ENCODE measurements at regions not wholly inside any gene's neighbourhood (a gene's known extent, or its start where the extent isn't known, plus 50 kb on each side); places are given as distances from the start of the nearest gene placed in this dataset.
"Not testable (repeated sequence)": the region's sequence is repeated elsewhere in the genome, so short reads cannot be mapped to it uniquely, and the experiment has no call there.

- H3K4me1 ChIP-seq (ENCODE audit: control insufficient read depth, insufficient read depth, low read length); H3K27me3 ChIP-seq (ENCODE audit: control insufficient read depth, insufficient read depth, low read length); H3K36me3 ChIP-seq (ENCODE audit: control insufficient read depth, insufficient read depth, low read length): not testable (repeated sequence)
These were observed 224.5 kb upstream of the PLGLB1 start for GRCh38 chr2:87246066-87246717.

GRCh38 chr2:87252046-87252445, 230.4 kb upstream of the PLGLB1 start:
- H3K9me3 ChIP-seq (ENCODE audit: control insufficient read depth, insufficient read depth, low read length); H3K4me3 ChIP-seq (ENCODE audit: low read depth, low read length); H3K27me3 ChIP-seq (ENCODE audit: control insufficient read depth, insufficient read depth, low read length); H3K4me1 ChIP-seq (ENCODE audit: control insufficient read depth, insufficient read depth, low read length); H3K36me3 ChIP-seq (ENCODE audit: control insufficient read depth, insufficient read depth, low read length); H3K9ac ChIP-seq (ENCODE audit: low read depth, low read length): not testable (repeated sequence)

More at GRCh38 chr2:87246066-87246717, 224.5 kb upstream of the PLGLB1 start:
- H3K9ac ChIP-seq (ENCODE audit: low read depth, low read length); H3K9me3 ChIP-seq (ENCODE audit: control insufficient read depth, insufficient read depth, low read length); H3K4me3 ChIP-seq (ENCODE audit: low read depth, low read length): not testable (repeated sequence)

GRCh38 chr2:87254562-87254961, 232.9 kb upstream of the PLGLB1 start:
- not testable (repeated sequence) for H3K27me3 ChIP-seq (ENCODE audit: control insufficient read depth, insufficient read depth, low read length); H3K4me1 ChIP-seq (ENCODE audit: control insufficient read depth, insufficient read depth, low read length); H3K9ac ChIP-seq (ENCODE audit: low read depth, low read length); H3K9me3 ChIP-seq (ENCODE audit: control insufficient read depth, insufficient read depth, low read length); H3K36me3 ChIP-seq (ENCODE audit: control insufficient read depth, insufficient read depth, low read length); H3K4me3 ChIP-seq (ENCODE audit: low read depth, low read length)

GRCh38 chr2:87255410-87255809, 233.8 kb upstream of the PLGLB1 start:
- not testable (repeated sequence) for H3K4me1 ChIP-seq (ENCODE audit: control insufficient read depth, insufficient read depth, low read length); H3K9ac ChIP-seq (ENCODE audit: low read depth, low read length); H3K9me3 ChIP-seq (ENCODE audit: control insufficient read depth, insufficient read depth, low read length); H3K4me3 ChIP-seq (ENCODE audit: low read depth, low read length); H3K27me3 ChIP-seq (ENCODE audit: control insufficient read depth, insufficient read depth, low read length); H3K36me3 ChIP-seq (ENCODE audit: control insufficient read depth, insufficient read depth, low read length)

- H3K9ac ChIP-seq (ENCODE audit: low read depth, low read length); H3K36me3 ChIP-seq (ENCODE audit: control insufficient read depth, insufficient read depth, low read length); H3K9me3 ChIP-seq (ENCODE audit: control insufficient read depth, insufficient read depth, low read length); H3K4me1 ChIP-seq (ENCODE audit: control insufficient read depth, insufficient read depth, low read length); H3K27me3 ChIP-seq (ENCODE audit: control insufficient read depth, insufficient read depth, low read length); H3K4me3 ChIP-seq (ENCODE audit: low read depth, low read length): not testable (repeated sequence)
These were observed 237.2 kb upstream of the PLGLB1 start for GRCh38 chr2:87258887-87259286.

GRCh38 chr2:87262184-87262702, 240.6 kb upstream of the PLGLB1 start:
- not testable (repeated sequence) for H3K36me3 ChIP-seq (ENCODE audit: control insufficient read depth, insufficient read depth, low read length); H3K27me3 ChIP-seq (ENCODE audit: control insufficient read depth, insufficient read depth, low read length); H3K4me3 ChIP-seq (ENCODE audit: low read depth, low read length); H3K9me3 ChIP-seq (ENCODE audit: control insufficient read depth, insufficient read depth, low read length); H3K4me1 ChIP-seq (ENCODE audit: control insufficient read depth, insufficient read depth, low read length); H3K9ac ChIP-seq (ENCODE audit: low read depth, low read length)

GRCh38 chr2:87263868-87264518, 242.3 kb upstream of the PLGLB1 start:
- H3K9ac ChIP-seq (ENCODE audit: low read depth, low read length); H3K36me3 ChIP-seq (ENCODE audit: control insufficient read depth, insufficient read depth, low read length); H3K27me3 ChIP-seq (ENCODE audit: control insufficient read depth, insufficient read depth, low read length); H3K9me3 ChIP-seq (ENCODE audit: control insufficient read depth, insufficient read depth, low read length); H3K4me3 ChIP-seq (ENCODE audit: low read depth, low read length); H3K4me1 ChIP-seq (ENCODE audit: control insufficient read depth, insufficient read depth, low read length): not testable (repeated sequence)

GRCh38 chr2:87275192-87275591, 253.5 kb upstream of the PLGLB1 start:
- not testable (repeated sequence) for H3K9me3 ChIP-seq (ENCODE audit: control insufficient read depth, insufficient read depth, low read length); H3K4me1 ChIP-seq (ENCODE audit: control insufficient read depth, insufficient read depth, low read length)

GRCh38 chr2:87275974-87276629, 254.5 kb upstream of the PLGLB1 start:
- not testable (repeated sequence) for H3K4me1 ChIP-seq (ENCODE audit: control insufficient read depth, insufficient read depth, low read length); H3K27me3 ChIP-seq (ENCODE audit: control insufficient read depth, insufficient read depth, low read length); H3K4me3 ChIP-seq (ENCODE audit: low read depth, low read length); H3K9me3 ChIP-seq (ENCODE audit: control insufficient read depth, insufficient read depth, low read length); H3K36me3 ChIP-seq (ENCODE audit: control insufficient read depth, insufficient read depth, low read length); H3K9ac ChIP-seq (ENCODE audit: low read depth, low read length)

More at GRCh38 chr2:87275192-87275591, 253.5 kb upstream of the PLGLB1 start:
- H3K36me3 ChIP-seq (ENCODE audit: control insufficient read depth, insufficient read depth, low read length); H3K9ac ChIP-seq (ENCODE audit: low read depth, low read length); H3K27me3 ChIP-seq (ENCODE audit: control insufficient read depth, insufficient read depth, low read length); H3K4me3 ChIP-seq (ENCODE audit: low read depth, low read length): not testable (repeated sequence)

- not testable (repeated sequence) for H3K27me3 ChIP-seq (ENCODE audit: control insufficient read depth, insufficient read depth, low read length); H3K36me3 ChIP-seq (ENCODE audit: control insufficient read depth, insufficient read depth, low read length); H3K9me3 ChIP-seq (ENCODE audit: control insufficient read depth, insufficient read depth, low read length); H3K4me1 ChIP-seq (ENCODE audit: control insufficient read depth, insufficient read depth, low read length); H3K9ac ChIP-seq (ENCODE audit: low read depth, low read length); H3K4me3 ChIP-seq (ENCODE audit: low read depth, low read length)
These were observed 255.0 kb upstream of the PLGLB1 start for GRCh38 chr2:87276673-87277072.

- not testable (repeated sequence) for H3K4me1 ChIP-seq (ENCODE audit: control insufficient read depth, insufficient read depth, low read length); H3K9ac ChIP-seq (ENCODE audit: low read depth, low read length); H3K36me3 ChIP-seq (ENCODE audit: control insufficient read depth, insufficient read depth, low read length); H3K27me3 ChIP-seq (ENCODE audit: control insufficient read depth, insufficient read depth, low read length); H3K9me3 ChIP-seq (ENCODE audit: control insufficient read depth, insufficient read depth, low read length); H3K4me3 ChIP-seq (ENCODE audit: low read depth, low read length)
These were observed 256.1 kb upstream of the PLGLB1 start for GRCh38 chr2:87277734-87278133.

All from iPS-15b (cell line).